A549 (cell line): ENCODE measurements at regions not wholly inside any gene's neighbourhood (a gene's known extent, or its start where the extent isn't known, plus 50 kb on each side); places are given as distances from the start of the nearest gene placed in this dataset.

Experiments used
- CBX8 ChIP-seq: fragments of 200-600 bp; sonication (generic); IDR thresholded peaks from 2 replicates; pipeline ENCODE4 v1.6.1; 2016
- CHD2 ChIP-seq: fragments of 150-350 bp; IDR thresholded peaks from 2 replicates; pipeline ENCODE4 v1.6.1; 2014; ENCODE audit warnings: low read length; ENCODE audit not compliant: partially characterized antibody
- EHMT2 ChIP-seq: fragments of 200-600 bp; sonication (generic); IDR thresholded peaks from 2 replicates; pipeline ENCODE4 v1.6.1; 2016; ENCODE audit warnings: antibody characterized with exemption, low read depth, mild to moderate bottlenecking, moderate library complexity
- HDAC2 ChIP-seq: fragments of 200-600 bp; sonication (generic); IDR thresholded peaks from 2 replicates; pipeline ENCODE4 v1.6.1; 2016
- JUNB ChIP-seq: fragments of >200 bp; sonication (Bioruptor Twin); formaldehyde crosslinking; IDR thresholded peaks from 2 replicates; pipeline ENCODE4 v1.6.1; 2016
- KDM1A ChIP-seq: fragments of 200-600 bp; sonication (generic); IDR thresholded peaks from 2 replicates; pipeline ENCODE4 v1.6.1; 2016; ENCODE audit warnings: low read depth, mild to moderate bottlenecking
- POLR2A ChIP-seq: IDR thresholded peaks from 2 replicates; pipeline ENCODE4 v1.6.1; 2012; ENCODE audit warnings: mild to moderate bottlenecking, low read length
- RAD21 ChIP-seq, 2 experiments: fragments of >200 bp in 1 of 2; sonication (Bioruptor Twin) in 1 of 2; formaldehyde crosslinking in 1 of 2; IDR thresholded peaks in 1 of 2; conservative IDR thresholded peaks in 1 of 2; 2 replicates in 1 of 2; 3 replicates in 1 of 2; pipeline ENCODE4 v1.6.1; 2012 to 2018; ENCODE audit warnings: inconsistent platforms in 1 of 2
- RFX5 ChIP-seq: fragments of 450-650 bp; IDR thresholded peaks from 2 replicates; pipeline ENCODE4 v1.7.1; 2014; ENCODE audit warnings: antibody characterized with exemption, mild to moderate bottlenecking, moderate library complexity
- TF ChIP-seq, protein P1 (sequence below): fragments of >200 bp; sonication (Bioruptor Twin); formaldehyde crosslinking; IDR thresholded peaks from 3 replicates; pipeline ENCODE4 v1.5.1; 2016

DNA sequence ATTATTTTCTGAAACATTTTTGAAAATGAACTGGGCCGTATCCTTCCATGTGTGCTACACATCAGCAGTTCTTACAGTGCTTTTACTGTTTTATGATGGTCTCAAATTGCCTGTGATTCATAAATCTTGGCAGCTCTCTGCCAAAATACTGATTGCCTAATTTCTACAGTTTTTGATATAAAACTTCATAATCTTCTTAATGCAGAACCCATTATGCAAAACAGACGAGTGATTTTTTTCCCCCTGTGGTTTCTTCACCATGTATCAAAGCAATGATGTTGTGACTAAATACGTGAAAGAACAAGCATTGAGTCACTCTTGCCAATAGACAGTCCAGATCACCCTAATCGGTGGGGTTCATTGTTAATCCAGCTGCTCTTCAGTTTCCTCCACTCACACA is 156.4 kb upstream of the WDR1 start:
- TF ChIP-seq, protein P1, sequence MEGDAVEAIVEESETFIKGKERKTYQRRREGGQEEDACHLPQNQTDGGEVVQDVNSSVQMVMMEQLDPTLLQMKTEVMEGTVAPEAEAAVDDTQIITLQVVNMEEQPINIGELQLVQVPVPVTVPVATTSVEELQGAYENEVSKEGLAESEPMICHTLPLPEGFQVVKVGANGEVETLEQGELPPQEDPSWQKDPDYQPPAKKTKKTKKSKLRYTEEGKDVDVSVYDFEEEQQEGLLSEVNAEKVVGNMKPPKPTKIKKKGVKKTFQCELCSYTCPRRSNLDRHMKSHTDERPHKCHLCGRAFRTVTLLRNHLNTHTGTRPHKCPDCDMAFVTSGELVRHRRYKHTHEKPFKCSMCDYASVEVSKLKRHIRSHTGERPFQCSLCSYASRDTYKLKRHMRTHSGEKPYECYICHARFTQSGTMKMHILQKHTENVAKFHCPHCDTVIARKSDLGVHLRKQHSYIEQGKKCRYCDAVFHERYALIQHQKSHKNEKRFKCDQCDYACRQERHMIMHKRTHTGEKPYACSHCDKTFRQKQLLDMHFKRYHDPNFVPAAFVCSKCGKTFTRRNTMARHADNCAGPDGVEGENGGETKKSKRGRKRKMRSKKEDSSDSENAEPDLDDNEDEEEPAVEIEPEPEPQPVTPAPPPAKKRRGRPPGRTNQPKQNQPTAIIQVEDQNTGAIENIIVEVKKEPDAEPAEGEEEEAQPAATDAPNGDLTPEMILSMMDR, result no peak
- no peak for TF ChIP-seq POLR2A
- TF ChIP-seq JUNB, result no peak
- TF ChIP-seq KDM1A, result no peak
- no peak for TF ChIP-seq HDAC2
- TF ChIP-seq CBX8, result no peak
- no peak for TF ChIP-seq RAD21 (conservative IDR thresholded peaks at IDR 0.05 in 1 of 2, IDR thresholded peaks at IDR 0.05 in 1 of 2)
- no peak for TF ChIP-seq RFX5
- no peak for TF ChIP-seq EHMT2
- no peak for TF ChIP-seq CHD2
